Brain microvascular endothelial cell (primary cell): ENCODE measurements at regions not wholly inside any gene's neighbourhood (a gene's known extent, or its start where the extent isn't known, plus 50 kb on each side); places are given as distances from the start of the nearest gene placed in this dataset.
"Not testable (repeated sequence)": the region's sequence is repeated elsewhere in the genome, so short reads cannot be mapped to it uniquely, and the experiment has no call there.

Experiments
- DNase-seq: peaks from one replicate; pipeline ENCODE4 v3.0.0-alpha.2; 2020
- H3K27ac ChIP-seq: fragments of 250-450 bp; sonication (Bioruptor Pico); 2 replicates; pipeline ENCODE4 v1.5.1; 2020; ENCODE audit warnings: mild to moderate bottlenecking, moderate library complexity
- H3K27me3 ChIP-seq: fragments of 250-450 bp; sonication (Bioruptor Pico); replicated peaks from 2 replicates; pipeline ENCODE4 v1.5.1; 2020; ENCODE audit warnings: mild to moderate bottlenecking
- H3K36me3 ChIP-seq: fragments of 250-450 bp; sonication (Bioruptor Pico); replicated peaks from 2 replicates; pipeline ENCODE4 v1.5.1; 2020; ENCODE audit warnings: mild to moderate bottlenecking
- H3K4me3 ChIP-seq: 2 replicates; pipeline ENCODE4 v1.5.1; 2011; ENCODE audit warnings: low read depth, mild to moderate bottlenecking, control low read depth, low read length, moderate library complexity
- CTCF ChIP-seq: IDR thresholded peaks from 2 replicates; pipeline ENCODE4 v1.5.1; 2011; ENCODE audit warnings: low read depth, mild to moderate bottlenecking, moderate library complexity, low read length, control low read depth, inconsistent platforms; ENCODE audit errors: missing control alignments
- in situ Hi-C: cut with HindIII; loops from 2 replicates; pipeline ENCODE4 v1.10.0; 2017; ENCODE audit warnings: low sequenced_read_pairs, low pct_ligation_motif_present

DNA sequence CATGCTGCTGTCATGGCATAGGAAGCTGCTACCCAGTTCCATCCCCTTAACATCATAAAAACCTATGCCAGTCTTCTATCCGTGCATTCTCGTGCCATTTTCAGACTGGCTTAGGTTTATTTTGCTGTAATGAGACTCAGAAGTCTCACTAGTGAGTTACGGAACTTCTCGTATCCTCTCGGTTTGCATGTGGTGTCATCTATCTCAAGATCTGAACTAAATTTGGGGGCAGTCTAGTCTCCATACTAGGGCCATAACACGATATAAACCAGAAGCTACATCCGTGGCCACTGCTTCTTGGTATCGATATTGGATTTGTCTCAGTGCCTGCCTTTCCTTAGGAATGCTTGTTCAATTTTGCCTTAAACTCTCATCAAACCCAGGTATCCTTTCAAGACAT, 771.2 kb upstream of the CDH10 start:
- no peak overlapping the region for H3K4me3 ChIP-seq
- H3K36me3 ChIP-seq = no peaks in the 10 kb centered on the region
- no peak for DNase-seq
- TF ChIP-seq CTCF = no peak
- in situ Hi-C loops = no loop called here
- H3K27me3 ChIP-seq = no peaks in the 10 kb centered on the region
- no peak overlapping the region for H3K27ac ChIP-seq

- no peaks in the 10 kb centered on the region for H3K27me3 ChIP-seq
- no peak for DNase-seq
- H3K4me3 ChIP-seq = no peak overlapping the region
- in situ Hi-C loops = no loop called here
- TF ChIP-seq CTCF = no peak
- no peaks in the 10 kb centered on the region for H3K36me3 ChIP-seq
- H3K27ac ChIP-seq = no peak overlapping the region
Measured at GRCh38 chr5:25414742-25415141, 770.0 kb upstream of the CDH10 start.

GRCh38 chr5:25412116-25412661, 767.4 kb upstream of the CDH10 start:
- H3K27me3 ChIP-seq = no peaks in the 10 kb centered on the region
- in situ Hi-C loops = no loop called here
- no peaks in the 10 kb centered on the region for H3K36me3 ChIP-seq
- DNase-seq = no peak
- no peak overlapping the region for H3K4me3 ChIP-seq
- TF ChIP-seq CTCF = no peak
- no peak overlapping the region for H3K27ac ChIP-seq

GRCh38 chr5:25407365-25407764, 762.6 kb upstream of the CDH10 start:
- DNase-seq, H3K27me3 ChIP-seq, in situ Hi-C loops, H3K36me3 ChIP-seq, H3K27ac ChIP-seq, H3K4me3 ChIP-seq: not testable (repeated sequence)

GRCh38 chr5:25405850-25406249, 761.1 kb upstream of the CDH10 start:
- Histone ChIP-seq H3K27me3 (no peaks in the 10 kb centered on the region), H3K36me3 (no peaks in the 10 kb centered on the region), H3K4me3 (no peak overlapping the region), H3K27ac (no peak overlapping the region)
- DNase-seq = no peak
- in situ Hi-C loops = no loop called here
- TF ChIP-seq CTCF = no peak

DNA sequence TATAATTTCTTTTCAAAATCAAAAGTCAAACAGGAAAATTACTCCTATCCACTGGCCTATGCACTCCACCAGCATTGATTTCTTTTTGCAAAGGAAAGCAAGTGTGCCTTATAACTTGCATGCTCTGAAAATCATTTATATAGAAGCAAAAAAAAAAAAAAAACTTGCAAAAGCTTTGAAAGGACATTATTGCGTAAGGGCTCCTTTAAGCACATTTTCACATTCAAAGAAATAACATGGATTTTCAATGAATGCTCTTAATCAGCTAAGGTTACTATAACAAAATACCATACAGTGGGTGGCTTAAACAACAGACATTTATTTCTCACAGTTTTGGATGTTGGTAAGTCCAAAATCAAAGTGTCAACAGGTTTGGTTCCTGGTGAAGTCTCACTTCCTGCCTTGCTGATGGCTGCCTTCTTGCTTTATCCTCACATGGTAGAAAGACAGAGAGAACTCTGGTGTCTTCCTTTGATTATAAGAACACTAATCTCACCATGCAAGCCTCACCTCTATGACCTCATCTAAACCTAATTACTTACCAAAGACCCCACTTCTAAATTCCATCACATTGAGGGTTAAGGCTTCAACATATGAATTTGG, 755.2 kb upstream of the CDH10 start:
- Histone ChIP-seq H3K36me3 (no peaks in the 10 kb centered on the region), H3K27ac (no peak overlapping the region), H3K4me3 (no peak overlapping the region), H3K27me3 (no peaks in the 10 kb centered on the region)
- no peak for DNase-seq
- no peak for TF ChIP-seq CTCF
- in situ Hi-C loops = no loop called here
